HG02798 (cell line): ENCODE measurements at regions not wholly inside any gene's neighbourhood (a gene's known extent, or its start where the extent isn't known, plus 50 kb on each side); places are given as distances from the start of the nearest gene placed in this dataset.

ENCODE experiments used
- ATAC-seq: cut with Tn5 transposase; IDR thresholded peaks from one replicate; pipeline ENCODE4 v1.9.1; 2021; ENCODE audit warnings: mild to moderate bottlenecking; ENCODE audit not compliant: unreplicated experiment, poor library complexity

- no peak for ATAC-seq
Observed at GRCh38 chr2:139000131-139000785, 220.1 kb upstream of the NXPH2 start.

DNA sequence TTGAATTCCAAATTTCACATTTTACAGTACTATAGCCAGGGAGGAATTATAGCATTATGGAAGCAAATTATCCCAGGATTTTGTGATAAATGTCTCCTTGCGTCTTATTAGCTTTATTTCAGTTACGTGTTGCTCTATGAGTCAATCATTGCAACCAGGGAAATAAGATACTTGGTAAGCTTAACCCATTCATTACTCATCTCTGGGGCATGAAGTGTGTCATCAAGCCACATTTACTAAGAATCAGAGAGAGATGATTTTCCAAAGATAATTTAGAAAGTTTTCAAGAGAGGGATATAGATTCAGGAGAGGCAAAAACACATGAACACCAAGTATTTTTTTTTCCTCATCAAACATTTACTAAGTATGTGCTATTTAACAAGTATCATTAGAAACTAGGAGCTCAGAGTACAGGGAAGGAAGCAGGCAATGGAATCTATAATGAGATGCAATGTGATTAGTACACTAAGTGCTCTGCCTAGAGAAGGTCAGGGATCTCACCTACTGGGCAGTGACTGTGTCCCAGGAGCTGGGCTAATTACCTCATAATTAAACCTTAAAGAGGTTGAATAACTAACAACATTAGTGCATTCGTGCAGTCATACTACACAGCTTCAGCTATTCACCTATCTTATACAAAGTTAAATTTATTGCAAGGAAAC, 217.8 kb upstream of the NXPH2 start:
- no peak for ATAC-seq

- ATAC-seq, result no peak
Observed at GRCh38 chr2:138997346-138997745, 217.2 kb upstream of the NXPH2 start.

DNA sequence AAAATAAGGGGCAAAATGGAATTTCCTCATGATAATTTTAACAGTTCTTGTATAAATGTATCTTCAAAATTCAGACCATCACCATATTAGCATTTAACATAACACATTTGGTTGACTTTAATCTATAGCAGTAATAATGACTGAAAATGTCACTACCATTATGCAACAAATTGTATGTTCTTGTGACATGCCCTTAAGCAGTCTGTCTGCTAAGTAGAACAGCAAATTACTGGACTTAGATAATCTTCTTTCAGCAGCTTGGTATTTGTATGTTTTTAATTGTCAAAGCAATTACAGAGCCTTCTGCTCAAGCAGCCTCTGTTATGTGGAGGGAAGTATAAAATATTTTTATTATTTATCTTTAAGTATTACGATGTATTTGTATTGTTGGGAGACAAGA, 214.3 kb upstream of the NXPH2 start:
- ATAC-seq, result no peak

DNA sequence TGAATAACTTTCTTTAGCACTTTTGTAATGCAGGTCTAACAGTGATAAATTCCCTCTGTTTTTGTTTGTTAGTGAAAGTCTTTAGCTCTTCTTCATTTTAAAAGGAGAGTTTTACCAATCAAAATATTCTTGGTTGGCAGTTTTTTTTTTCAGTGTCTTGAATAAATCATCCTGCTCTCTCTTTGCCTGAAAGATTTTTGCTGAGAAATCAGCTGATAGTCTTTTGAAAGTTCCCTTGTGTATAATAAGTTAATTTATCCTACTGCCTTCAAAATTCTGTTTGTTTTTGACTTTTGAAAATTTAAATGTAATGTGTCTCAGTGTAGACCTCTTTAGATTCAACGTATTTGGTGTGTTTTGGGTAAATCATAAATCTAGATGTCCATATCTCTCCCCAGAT, 205.7 kb upstream of the NXPH2 start:
- no peak for ATAC-seq

GRCh38 chr2:138979131-138979785, 199.1 kb upstream of the NXPH2 start:
- ATAC-seq, result no peak

- ATAC-seq, result no peak
Observed at GRCh38 chr2:138974651-138975050, 194.5 kb upstream of the NXPH2 start.

DNA sequence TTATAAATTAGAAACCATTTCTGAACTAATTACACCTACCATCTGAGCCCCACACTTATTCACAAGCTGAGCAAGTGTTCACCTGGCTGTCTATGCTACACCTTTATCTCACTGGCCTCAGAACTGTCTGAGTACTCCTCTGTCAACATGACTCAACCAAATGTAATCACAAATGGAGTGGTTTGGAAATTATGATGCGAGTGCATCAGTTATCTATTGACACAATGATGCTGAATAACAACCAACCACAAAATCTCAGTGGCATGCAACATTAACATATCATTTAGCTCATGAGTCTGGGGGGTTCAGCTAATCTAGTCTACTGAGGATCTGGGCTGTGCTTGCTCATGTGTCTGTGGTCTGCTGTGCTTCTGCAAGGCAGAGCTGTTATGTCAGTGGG, 184.2 kb upstream of the NXPH2 start:
- ATAC-seq, result no peak

DNA sequence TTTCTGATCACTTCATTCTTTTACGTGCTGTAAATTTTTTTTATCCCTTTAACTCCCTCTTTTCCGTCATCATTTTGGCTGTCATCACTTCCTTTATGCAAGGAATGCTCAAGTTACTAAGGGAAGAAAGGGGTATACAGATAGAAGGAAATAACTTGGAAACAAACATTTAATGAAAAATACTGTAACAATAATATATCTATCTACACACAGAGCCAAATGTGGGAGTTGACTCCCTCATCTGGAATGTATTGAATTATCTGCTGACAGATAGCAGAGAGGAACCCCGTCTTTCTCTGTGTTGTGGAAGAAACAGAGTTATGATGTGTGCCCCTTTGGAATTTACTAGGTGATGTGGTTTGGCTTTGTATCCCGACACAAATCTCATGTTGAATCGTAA, 182.5 kb upstream of the NXPH2 start:
- no peak for ATAC-seq

- no peak for ATAC-seq
Observed at GRCh38 chr2:138960191-138960590, 180.0 kb upstream of the NXPH2 start.

DNA sequence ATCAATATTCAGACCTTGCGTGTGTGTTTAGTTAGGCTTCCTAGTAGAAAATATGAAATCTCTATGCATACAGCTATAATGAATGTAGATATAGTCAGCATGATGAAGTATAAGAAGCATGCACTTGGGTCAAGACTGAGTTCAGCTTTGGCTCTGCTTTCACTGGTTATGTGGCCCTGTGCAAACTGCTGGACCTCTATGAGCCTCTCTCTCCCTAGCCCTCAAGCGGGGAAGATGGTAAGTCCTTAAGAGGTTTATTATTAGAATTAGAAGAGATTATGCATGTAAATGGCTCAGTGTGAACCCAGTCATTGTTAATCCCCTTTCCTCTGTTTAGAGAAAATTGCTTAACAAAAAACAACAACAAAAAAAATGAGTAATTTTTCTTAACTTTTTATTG, 178.8 kb upstream of the NXPH2 start:
- ATAC-seq, result no peak

GRCh38 chr2:138956116-138956515, 175.9 kb upstream of the NXPH2 start:
- ATAC-seq, result no peak

DNA sequence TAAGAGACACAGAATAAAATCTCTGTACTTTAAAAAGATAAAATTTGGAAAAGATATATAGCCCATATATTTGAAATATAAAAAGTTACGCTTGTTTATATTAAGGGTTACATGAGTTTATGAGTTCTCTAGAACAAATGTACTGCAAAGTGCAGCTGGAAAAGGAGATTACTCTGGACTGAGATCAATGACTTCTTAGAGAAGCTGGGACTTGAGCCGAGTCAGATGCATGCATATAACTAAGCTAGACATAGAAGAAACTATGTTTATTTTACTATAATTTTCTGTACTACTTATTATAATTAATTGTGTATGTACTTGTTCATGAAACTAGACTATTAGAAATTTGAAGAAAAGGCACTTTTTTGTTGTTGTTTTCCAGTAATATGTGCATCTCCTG, 170.3 kb upstream of the NXPH2 start:
- ATAC-seq, result no peak

- ATAC-seq, result no peak
Observed at GRCh38 chr2:138949517-138949916, 169.3 kb upstream of the NXPH2 start.

DNA sequence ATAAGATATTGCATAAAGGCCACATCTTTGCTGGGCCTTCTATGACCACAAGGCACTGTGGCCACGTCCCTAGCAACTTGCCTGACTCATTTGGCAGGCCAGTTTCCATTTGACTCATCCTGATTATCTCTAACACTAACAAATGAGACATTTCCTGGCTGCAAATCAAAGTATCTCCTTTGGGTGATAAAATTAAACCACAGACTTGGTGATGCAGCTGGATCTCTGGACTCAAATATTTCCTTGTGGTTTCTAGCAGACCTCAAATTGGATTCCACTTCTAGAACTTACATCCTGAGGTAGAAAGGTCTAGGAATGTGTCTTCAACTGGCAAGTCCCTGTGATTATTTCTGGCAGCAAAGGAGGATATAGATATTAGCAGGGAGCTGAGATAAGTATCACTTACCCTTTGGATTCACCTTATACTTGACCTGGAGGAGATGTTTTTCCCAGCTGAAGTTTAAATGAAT, 167.9 kb upstream of the NXPH2 start:
- ATAC-seq, result peak; percentile 60

GRCh38 chr2:138943470-138943869, 163.3 kb upstream of the NXPH2 start:
- no peak for ATAC-seq

GRCh38 chr2:138942466-138942865, 162.3 kb upstream of the NXPH2 start:
- no peak for ATAC-seq

DNA sequence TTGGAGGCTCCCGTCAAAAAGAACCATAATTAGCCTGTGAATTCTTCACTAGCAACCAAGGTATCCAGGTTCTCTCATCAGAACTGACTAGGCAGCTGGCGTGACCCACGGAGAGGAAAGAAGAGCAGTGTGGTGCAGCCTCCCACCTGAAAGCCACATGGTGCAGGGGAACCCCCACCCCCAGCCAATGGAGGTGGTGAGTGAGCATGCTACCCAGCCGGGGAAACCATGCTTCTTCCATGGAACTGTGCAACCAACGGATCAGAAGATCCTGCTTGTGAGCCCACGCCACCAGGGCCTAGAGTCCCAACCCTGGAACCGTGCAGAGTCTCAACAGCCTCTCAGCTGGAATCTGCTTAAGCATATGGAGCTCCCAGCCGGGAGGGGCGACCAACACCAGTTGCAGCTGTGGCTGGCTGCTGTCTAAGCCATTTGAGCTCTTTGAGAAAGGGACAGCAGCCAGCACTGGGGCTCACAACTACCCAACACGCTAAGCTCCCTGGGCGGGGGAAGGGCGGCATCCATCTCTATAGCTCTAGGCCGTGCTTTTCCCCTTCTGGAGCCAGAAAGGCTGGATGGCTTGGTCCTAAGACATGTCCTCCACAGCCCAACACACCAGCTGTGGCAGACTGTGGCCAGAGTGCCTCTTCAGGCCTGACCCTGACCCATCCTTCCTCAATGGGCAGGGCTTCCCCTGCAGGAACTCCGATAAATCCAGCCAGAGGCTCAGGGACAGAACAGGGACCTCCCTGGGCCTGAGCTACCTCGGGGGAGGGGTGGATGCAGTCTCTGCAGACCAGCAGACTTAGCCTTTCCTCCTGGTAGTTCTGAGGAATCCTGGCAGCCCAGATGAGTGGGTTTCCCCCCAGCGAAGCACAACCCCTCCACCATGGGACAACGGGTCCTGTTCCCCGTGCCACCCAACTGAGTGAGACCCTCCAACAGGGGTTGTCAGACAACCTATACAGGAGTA, 151.4 kb upstream of the NXPH2 start:
- no peak for ATAC-seq

GRCh38 chr2:138930571-138930970, 150.4 kb upstream of the NXPH2 start:
- no peak for ATAC-seq

DNA sequence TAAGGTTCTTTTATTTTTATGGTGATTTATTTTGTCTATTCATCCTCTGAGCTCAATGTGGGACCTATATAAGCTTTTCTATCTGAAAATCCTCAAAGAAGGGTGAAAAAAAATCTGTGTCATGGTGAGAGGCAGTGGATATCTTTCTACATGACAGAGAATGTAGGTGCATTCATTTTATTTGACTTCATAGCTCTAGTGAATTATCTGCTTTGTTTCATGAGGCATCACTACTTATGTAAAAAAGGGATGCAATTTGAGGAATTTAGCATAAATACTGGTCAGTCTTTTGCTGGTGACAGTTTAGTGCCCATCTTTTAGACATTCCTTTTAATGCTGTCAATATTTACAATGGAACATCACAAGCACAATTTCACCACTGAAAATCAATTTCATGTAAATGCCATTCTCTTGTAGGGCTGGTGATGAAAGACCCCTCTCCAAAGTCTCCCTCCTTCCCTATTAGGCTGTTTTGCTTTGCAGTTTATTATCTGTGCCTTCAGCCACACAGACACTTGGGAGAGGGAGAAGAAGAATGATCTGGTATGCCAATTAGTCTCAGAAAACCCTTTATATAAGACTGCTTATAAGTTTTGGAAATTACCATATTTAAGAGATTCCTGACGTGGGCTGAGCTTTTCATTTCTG, 148.3 kb upstream of the NXPH2 start:
- ATAC-seq, result no peak
